COR-L47 (cell line): ENCODE measurements at regions not wholly inside any gene's neighbourhood (a gene's known extent, or its start where the extent isn't known, plus 50 kb on each side); places are given as distances from the start of the nearest gene placed in this dataset.

Experiments
- DNase-seq: peaks from one replicate; lab custom pipeline; 2025; lab: John Stamatoyannopoulos, UW

- DNase-seq, result no peak
Observed at GRCh38 chr1:57722285-57722978, 298.6 kb upstream of the DAB1 start.

- DNase-seq, result no peak
Observed at GRCh38 chr1:57721001-57721400, 297.1 kb upstream of the DAB1 start.

- DNase-seq, result no peak
Observed at GRCh38 chr1:57719274-57719673, 295.4 kb upstream of the DAB1 start.

- no peak for DNase-seq
Observed at GRCh38 chr1:57713501-57713900, 289.6 kb upstream of the DAB1 start.

- no peak for DNase-seq
Observed at GRCh38 chr1:57712846-57713245, 289.0 kb upstream of the DAB1 start.

- DNase-seq, result no peak
Observed at GRCh38 chr1:57711326-57711725, 287.5 kb upstream of the DAB1 start.

DNA sequence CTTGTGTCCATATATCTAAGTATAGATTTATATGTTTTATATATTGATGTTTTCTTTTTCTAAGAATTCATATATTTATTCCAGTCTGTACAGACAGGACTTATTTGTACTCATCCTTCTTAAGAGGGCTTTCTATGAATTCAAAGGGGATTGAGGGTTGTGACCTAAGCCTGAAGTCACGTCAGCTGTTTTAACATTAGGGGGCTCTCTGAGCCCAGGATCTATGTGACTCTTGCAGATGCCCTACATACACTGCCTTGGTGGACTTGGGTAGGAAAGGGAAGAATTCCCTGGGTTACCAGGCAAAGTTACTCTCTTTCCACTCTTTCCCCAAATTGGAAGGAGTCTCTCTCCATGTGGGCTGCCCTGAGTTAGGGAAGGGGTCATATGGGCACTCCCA is 283.8 kb upstream of the DAB1 start:
- no peak for DNase-seq

GRCh38 chr1:57704811-57705210 is 281.0 kb upstream of the DAB1 start:
- no peak for DNase-seq

GRCh38 chr1:57704231-57704630 is 280.4 kb upstream of the DAB1 start:
- no peak for DNase-seq

DNA sequence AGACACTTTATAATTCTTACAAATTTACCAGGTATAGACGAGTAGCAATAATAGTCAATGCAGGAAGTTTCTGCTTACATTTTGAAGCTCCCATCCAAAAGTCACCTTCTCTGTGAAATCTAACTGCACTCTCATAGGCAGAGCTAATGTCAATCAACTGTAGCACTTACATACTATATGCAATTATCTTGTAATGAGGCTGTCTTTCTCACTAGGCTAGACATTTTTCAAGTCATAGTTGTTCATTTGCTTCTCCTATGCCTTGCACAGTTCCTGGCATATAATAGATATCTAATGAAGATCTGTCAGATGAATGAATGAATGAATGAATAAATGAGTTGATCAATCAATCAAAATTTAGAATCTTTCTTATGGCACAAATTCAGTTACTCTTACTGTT is 273.0 kb upstream of the DAB1 start:
- DNase-seq, result no peak

DNA sequence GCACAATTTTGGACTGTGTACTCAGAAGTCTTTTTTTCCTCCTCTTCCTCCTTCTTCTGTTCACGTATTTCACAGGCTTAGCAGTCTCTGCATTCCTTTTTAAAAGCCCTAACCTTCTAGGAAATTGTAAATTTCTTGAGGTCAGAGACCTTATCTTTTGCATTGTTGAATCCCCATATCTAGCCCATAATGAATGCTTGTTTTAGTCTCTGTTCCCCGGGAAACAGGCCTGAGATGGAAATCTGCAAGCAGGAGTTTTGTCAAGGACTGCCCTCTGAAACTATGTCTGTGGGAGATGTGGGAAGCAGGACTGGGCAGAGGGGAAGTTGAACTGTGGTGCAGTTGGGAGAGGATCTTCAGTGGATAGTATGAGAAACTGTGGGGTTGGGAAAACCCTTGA is 272.2 kb upstream of the DAB1 start:
- DNase-seq, result no peak

GRCh38 chr1:57686306-57686705 is 262.4 kb upstream of the DAB1 start:
- no peak for DNase-seq

GRCh38 chr1:57683037-57683942 is 259.4 kb upstream of the DAB1 start:
- DNase-seq, result peak; percentile 32

GRCh38 chr1:57678138-57678537 is 254.3 kb upstream of the DAB1 start:
- DNase-seq, result no peak

DNA sequence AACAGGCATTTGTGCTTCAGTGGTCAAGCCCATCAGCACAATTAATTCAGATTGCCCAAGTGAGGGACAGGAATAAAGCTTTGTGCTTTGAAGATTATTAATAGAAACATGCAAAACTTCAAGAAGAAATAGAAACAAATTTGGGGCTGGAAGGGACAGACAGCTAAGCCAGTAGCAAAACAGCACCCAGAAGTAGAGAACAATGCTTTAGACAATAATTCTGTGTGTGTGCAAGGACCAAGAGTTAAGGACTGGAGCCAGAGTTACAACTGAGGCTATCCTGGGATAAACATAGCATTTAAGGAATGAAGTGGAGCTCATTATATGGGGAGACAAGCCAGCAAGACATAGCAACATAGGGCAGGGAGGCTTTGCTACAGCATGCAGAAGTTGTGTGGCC is 251.9 kb upstream of the DAB1 start:
- no peak for DNase-seq

- DNase-seq, result no peak
Observed at GRCh38 chr1:57674801-57675200, 250.9 kb upstream of the DAB1 start.

DNA sequence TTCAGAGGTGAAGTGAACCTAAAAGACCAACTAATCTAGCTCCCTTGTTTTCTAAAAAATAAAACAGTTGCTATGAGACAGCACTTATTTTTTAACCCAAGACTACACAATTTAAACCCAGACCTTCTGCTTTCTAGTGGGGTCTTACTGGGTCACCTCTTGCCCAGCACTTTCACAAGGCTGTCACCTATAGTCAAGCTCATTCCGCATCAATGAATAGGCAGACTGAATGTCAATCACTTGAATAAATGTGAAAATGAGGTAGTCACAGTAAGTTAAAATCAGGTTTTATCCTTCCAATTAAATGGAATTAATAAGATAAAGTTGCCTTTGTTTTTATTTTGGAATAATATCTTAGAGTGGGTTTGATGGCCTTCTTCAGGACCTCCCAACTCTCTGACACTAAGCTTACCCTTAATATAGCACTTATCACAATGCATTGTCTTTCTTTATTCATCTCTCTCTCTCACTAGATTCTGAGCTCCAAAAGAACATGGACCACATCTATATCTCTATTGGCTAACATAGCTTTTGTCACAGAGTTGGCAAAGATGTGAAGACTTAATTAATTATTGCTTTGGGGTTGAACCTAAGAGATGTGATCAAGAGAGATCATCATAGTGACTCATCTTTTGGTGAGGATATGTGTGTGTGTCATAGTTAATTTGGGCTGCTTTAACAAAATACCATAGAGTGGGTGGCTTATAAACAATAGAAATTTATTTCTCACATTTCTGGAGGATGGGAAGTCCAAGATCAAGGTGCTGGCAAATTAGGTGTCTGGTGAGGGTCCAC is 248.7 kb upstream of the DAB1 start:
- DNase-seq, result no peak

- DNase-seq, result no peak
Observed at GRCh38 chr1:57671750-57672149, 247.9 kb upstream of the DAB1 start.

DNA sequence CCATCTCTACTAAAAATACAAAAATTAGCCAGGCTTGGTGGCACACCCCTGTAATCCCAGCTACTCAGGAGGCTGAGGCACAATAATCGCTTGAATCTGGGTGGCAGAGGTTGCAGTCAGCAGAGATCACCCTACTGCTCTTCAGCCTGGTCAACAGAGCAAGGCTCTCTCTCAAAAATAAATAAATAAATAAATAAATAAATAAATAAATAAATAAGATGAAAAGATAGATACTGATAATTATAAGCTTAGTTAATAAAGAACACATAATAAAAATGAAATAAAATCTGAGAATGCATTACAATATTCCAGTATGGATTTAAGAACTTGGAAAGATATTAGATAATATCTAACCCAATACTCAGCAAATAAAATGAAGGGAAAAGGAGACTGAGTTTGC is 235.9 kb upstream of the DAB1 start:
- DNase-seq, result no peak

DNA sequence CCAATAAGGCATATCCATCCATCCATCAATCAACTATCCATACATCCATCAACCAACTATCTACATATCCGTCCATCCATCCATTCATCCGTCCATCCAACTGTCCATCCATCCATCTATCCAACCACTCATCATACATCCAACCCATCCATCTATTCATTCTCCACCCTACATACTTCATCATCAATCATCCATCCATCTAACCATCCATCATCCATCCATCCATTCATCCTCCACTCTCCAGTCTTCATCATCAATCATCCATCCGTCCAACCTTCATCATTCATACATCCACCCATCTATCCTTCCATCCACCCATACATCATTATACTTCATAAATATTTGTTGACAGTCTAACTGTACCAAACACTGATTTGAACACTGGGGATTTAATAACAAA is 231.3 kb upstream of the DAB1 start:
- DNase-seq, result no peak

DNA sequence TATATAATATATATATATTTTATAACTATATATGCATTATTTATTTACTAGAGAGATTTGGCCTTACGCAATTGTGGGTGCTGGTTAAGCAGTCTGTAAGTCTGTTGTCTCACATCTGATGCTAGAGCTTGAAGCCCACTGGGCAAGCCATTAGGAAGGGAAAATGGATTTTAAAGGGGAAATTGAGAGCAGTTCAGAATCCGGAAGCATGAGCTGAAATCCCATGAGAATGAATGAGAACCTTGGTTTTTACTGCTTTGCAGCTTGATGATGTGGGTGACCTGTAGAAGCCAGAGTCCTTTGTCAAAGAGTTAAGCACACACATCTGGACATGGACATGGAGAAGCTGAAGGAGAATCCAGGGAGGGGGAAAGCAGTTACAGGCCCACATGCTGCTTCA is 220.8 kb upstream of the DAB1 start:
- no peak for DNase-seq

GRCh38 chr1:57638239-57638638 is 214.4 kb upstream of the DAB1 start:
- DNase-seq, result no peak

GRCh38 chr1:57637155-57637554 is 213.3 kb upstream of the DAB1 start:
- DNase-seq, result no peak
